Smooth muscle cell (in vitro differentiated cells): ENCODE measurements at regions not wholly inside any gene's neighbourhood (a gene's known extent, or its start where the extent isn't known, plus 50 kb on each side); places are given as distances from the start of the nearest gene placed in this dataset.

Source experiments
- DNase-seq: peaks from one replicate; lab custom pipeline; 2025; ENCODE audit not compliant: unreplicated experiment; lab: John Stamatoyannopoulos, UW
- H2AFZ ChIP-seq: fragments of 200-600 bp; sonication (generic); 2 replicates; pipeline ENCODE4 v1.6.0; 2016; ENCODE audit warnings: antibody characterized with exemption, low read depth, mild to moderate bottlenecking
- H3F3A ChIP-seq: fragments of 200-600 bp; sonication (generic); 2 replicates; pipeline ENCODE4 v1.6.0; 2017; ENCODE audit warnings: antibody characterized with exemption, low read depth
- H3K27ac ChIP-seq: fragments of 200-600 bp; sonication (generic); 2 replicates; pipeline ENCODE4 v1.5.1; 2016; ENCODE audit warnings: low read depth, mild to moderate bottlenecking
- H3K27me3 ChIP-seq: fragments of 200-600 bp; sonication (generic); 2 replicates; pipeline ENCODE4 v1.6.1; 2016; ENCODE audit warnings: low read depth, mild to moderate bottlenecking
- H3K36me3 ChIP-seq: fragments of 200-600 bp; sonication (generic); 2 replicates; pipeline ENCODE4 v1.5.1; 2016; ENCODE audit warnings: low read depth
- H3K4me1 ChIP-seq: fragments of 200-600 bp; sonication (generic); 2 replicates; pipeline ENCODE4 v1.5.1; 2016; ENCODE audit warnings: low read depth
- H3K4me2 ChIP-seq: fragments of 200-600 bp; sonication (generic); 2 replicates; pipeline ENCODE4 v1.6.0; 2016; ENCODE audit warnings: mild to moderate bottlenecking
- H3K4me3 ChIP-seq: fragments of 200-600 bp; sonication (generic); 2 replicates; pipeline ENCODE4 v1.5.1; 2016; ENCODE audit warnings: mild to moderate bottlenecking
- H3K79me2 ChIP-seq: fragments of 200-600 bp; sonication (generic); 2 replicates; pipeline ENCODE4 v1.6.0; 2016; ENCODE audit warnings: low read depth, mild to moderate bottlenecking
- H3K9ac ChIP-seq: fragments of 200-600 bp; sonication (generic); 2 replicates; pipeline ENCODE4 v1.6.0; 2016; ENCODE audit warnings: low read depth
- H3K9me3 ChIP-seq: fragments of 200-600 bp; sonication (generic); replicated peaks from 2 replicates; pipeline ENCODE4 v1.5.1; 2016; ENCODE audit warnings: low read depth
- H4K20me1 ChIP-seq: fragments of 200-600 bp; sonication (generic); 2 replicates; pipeline ENCODE4 v1.6.0; 2016; ENCODE audit warnings: low read depth
- whole genome bisulfite sequencing: methylation state at CpG from one replicate; pipeline ENCODE4 v1.1.7; 2016; ENCODE audit warnings: low lambda C conversion rate; 5-methylcytosine and 5-hydroxymethylcytosine counted together
- TF ChIP-seq, protein P1 (sequence below): fragments of 200-600 bp; sonication (generic); IDR thresholded peaks from 2 replicates; pipeline ENCODE4 v1.5.1; 2017; ENCODE audit warnings: borderline replicate concordance, mild to moderate bottlenecking, antibody characterized with exemption; ENCODE audit not compliant: insufficient read depth, poor library complexity, severe bottlenecking

DNA sequence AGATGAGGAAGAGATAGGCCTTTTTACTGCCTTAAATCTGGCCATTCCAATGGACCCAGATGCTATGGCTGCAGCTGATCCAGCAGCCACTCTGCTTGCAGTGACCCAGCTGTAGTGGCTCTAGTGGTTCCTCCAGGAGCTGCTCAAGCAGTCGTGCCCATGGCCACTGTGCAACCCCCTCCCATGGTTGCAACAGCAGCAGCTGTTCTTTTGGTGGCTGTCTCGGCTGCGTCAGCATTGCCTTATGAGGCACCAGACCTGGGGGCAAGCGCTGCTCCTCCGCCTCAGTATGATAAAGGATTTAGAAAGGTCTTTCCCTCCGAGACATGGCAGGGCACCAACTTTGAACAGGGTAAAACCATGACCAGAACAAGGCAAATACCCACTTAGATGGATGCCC is 384.9 kb upstream of the DCC start:
- Histone ChIP-seq H3K79me2 (no peaks in the 10 kb centered on the region), H3K36me3 (no peaks in the 10 kb centered on the region), H3K27me3 (no peaks in the 10 kb centered on the region), H3K4me3 (no peak overlapping the region), H3K9ac (no peak overlapping the region), H2AFZ (no peak overlapping the region), H3K4me2 (no peak overlapping the region), H3K4me1 (no peaks in the 10 kb centered on the region), H3K27ac (no peak overlapping the region), H3K9me3 (no peaks in the 10 kb centered on the region), H3F3A (peaks cover 9% of the 10 kb centered on the region), H4K20me1 (no peaks in the 10 kb centered on the region)
- WGBS = 89% methylated on average over 6 of the region's 6 CpGs
- TF ChIP-seq, protein P1, sequence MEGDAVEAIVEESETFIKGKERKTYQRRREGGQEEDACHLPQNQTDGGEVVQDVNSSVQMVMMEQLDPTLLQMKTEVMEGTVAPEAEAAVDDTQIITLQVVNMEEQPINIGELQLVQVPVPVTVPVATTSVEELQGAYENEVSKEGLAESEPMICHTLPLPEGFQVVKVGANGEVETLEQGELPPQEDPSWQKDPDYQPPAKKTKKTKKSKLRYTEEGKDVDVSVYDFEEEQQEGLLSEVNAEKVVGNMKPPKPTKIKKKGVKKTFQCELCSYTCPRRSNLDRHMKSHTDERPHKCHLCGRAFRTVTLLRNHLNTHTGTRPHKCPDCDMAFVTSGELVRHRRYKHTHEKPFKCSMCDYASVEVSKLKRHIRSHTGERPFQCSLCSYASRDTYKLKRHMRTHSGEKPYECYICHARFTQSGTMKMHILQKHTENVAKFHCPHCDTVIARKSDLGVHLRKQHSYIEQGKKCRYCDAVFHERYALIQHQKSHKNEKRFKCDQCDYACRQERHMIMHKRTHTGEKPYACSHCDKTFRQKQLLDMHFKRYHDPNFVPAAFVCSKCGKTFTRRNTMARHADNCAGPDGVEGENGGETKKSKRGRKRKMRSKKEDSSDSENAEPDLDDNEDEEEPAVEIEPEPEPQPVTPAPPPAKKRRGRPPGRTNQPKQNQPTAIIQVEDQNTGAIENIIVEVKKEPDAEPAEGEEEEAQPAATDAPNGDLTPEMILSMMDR = no peak
- no peak for DNase-seq

DNA sequence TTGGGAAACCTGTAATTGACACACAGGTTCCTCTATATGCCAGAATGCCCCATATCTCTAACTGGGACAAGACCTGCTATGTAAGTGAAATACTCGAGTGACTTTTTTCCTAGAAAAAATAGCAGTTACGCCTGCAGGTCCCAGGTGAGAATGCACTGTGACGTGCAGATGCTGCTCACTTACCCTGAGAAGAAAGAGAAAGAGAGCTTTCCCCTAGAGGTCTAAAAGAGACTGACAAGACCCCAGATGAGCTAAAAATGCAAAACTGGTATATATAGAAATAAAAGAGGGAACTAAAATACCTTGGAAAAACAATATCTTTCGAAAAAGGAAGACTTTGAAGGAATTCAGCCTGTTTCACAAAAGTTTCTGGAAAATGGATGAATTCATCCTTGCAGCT is 383.0 kb upstream of the DCC start:
- Histone ChIP-seq H3K4me3 (no peak overlapping the region), H4K20me1 (no peaks in the 10 kb centered on the region), H3K4me2 (no peak overlapping the region), H3K9me3 (no peaks in the 10 kb centered on the region), H3K9ac (no peak overlapping the region), H3K27me3 (no peaks in the 10 kb centered on the region), H2AFZ (no peak overlapping the region), H3K79me2 (no peaks in the 10 kb centered on the region), H3F3A (peaks cover 5% of the 10 kb centered on the region), H3K4me1 (no peaks in the 10 kb centered on the region), H3K36me3 (no peaks in the 10 kb centered on the region), H3K27ac (no peak overlapping the region)
- TF ChIP-seq, protein P1 = no peak
- no peak for DNase-seq
- 84% methylated on average over 4 of the region's 4 CpGs for WGBS

DNA sequence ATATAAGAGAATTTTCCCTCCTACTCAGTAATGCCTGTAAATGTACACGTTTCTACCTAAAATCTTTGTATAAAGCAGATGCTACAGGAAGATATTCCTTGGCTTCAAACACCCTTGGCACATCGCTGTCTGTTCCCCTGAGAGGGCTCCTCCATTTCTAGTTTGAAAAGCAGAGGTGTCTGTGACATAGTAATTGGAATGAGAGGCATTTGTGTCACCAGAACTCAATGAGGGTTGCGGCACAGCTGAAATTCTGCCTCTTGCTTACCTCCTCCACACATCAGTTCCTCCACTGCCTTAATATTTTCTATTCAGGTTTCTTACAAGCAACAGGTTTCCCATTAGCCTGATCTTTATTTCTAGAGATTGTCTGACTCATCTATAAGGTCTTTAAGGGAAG is 359.9 kb upstream of the DCC start:
- H3K27ac ChIP-seq = no peak overlapping the region
- H3K4me1 ChIP-seq = no peaks in the 10 kb centered on the region
- no peak overlapping the region for H3K4me2 ChIP-seq
- no peaks in the 10 kb centered on the region for H3F3A ChIP-seq
- H3K79me2 ChIP-seq = no peaks in the 10 kb centered on the region
- H2AFZ ChIP-seq = no peak overlapping the region
- no peaks in the 10 kb centered on the region for H3K27me3 ChIP-seq
- H3K9ac ChIP-seq = no peak overlapping the region
- WGBS = 84% methylated on average over 3 of the region's 3 CpGs
- H3K36me3 ChIP-seq = no peaks in the 10 kb centered on the region
- DNase-seq = no peak
- TF ChIP-seq, protein P1 = no peak
- no peaks in the 10 kb centered on the region for H3K9me3 ChIP-seq
- H4K20me1 ChIP-seq = no peaks in the 10 kb centered on the region
- no peak overlapping the region for H3K4me3 ChIP-seq

DNA sequence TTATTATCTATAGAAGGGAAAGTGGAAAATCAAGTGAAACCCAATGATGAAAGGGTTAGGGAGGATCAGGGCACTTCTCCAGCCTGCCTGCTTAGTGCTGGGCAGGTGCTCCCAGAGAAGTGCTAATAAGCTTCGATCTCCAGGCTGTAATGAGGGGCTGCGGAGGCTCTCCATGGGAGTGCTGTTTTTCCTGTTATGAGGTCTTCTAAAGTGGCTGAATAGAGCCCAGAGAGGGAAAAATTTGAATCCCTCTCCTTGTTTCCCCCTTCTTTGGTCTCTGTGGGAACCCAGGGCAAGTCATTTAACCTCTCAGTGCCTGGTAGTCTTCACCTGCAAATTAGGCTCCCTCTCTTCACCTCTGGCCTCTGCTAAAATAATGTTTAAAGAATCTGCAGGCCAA is 351.7 kb upstream of the DCC start:
- TF ChIP-seq, protein P1 = no peak
- DNase-seq = no peak
- WGBS = 63% methylated on average over 2 of the region's 2 CpGs
- no peak overlapping the region for H2AFZ ChIP-seq
- no peaks in the 10 kb centered on the region for H3K79me2 ChIP-seq
- no peaks in the 10 kb centered on the region for H3K27me3 ChIP-seq
- no peaks in the 10 kb centered on the region for H3F3A ChIP-seq
- no peak overlapping the region for H3K4me3 ChIP-seq
- H3K36me3 ChIP-seq = no peaks in the 10 kb centered on the region
- H4K20me1 ChIP-seq = no peaks in the 10 kb centered on the region
- no peaks in the 10 kb centered on the region for H3K9me3 ChIP-seq
- H3K9ac ChIP-seq = no peak overlapping the region
- H3K4me2 ChIP-seq = no peak overlapping the region
- H3K27ac ChIP-seq = no peak overlapping the region
- H3K4me1 ChIP-seq = peaks cover 8% of the 10 kb centered on the region
